Gastroesophageal sphincter (tissue), 4 donors: ENCODE measurements at regions not wholly inside any gene's neighbourhood (a gene's known extent, or its start where the extent isn't known, plus 50 kb on each side); places are given as distances from the start of the nearest gene placed in this dataset.

Source experiments
- ATAC-seq: fragments of 150-250 bp; one replicate; pipeline ENCODE4 v1.9.1; 2016; ENCODE audit warnings: mild to moderate bottlenecking, moderate library complexity
- H3K27ac ChIP-seq, 4 donors: fragments of 200-600 bp; sonication (generic) in 3 of 4; 1 replicate in 3 of 4; 2 replicates in 1 of 4; pipeline ENCODE4 v1.5.1; 2016 to 2019
- H3K27me3 ChIP-seq: fragments of 200-600 bp; sonication (generic); one replicate; pipeline ENCODE4 v1.5.1; 2019
- H3K36me3 ChIP-seq, 2 donors: fragments of 200-600 bp; sonication (generic); one replicate each; pipeline ENCODE4 v1.5.1; 2019; ENCODE audit warnings: control low read depth in 1 of 2
- H3K4me1 ChIP-seq, 3 donors: fragments of 200-600 bp; sonication (generic); 1 replicate in 2 of 3; 2 replicates in 1 of 3; pipeline ENCODE4 v1.5.1; 2016 to 2019; ENCODE audit warnings: control low read depth in 2 of 3
- H3K4me3 ChIP-seq, 2 donors: fragments of 200-600 bp; sonication (generic); one replicate each; pipeline ENCODE4 v1.5.1; 2019; ENCODE audit warnings: mild to moderate bottlenecking in 1 of 2, moderate library complexity in 1 of 2
- H3K9me3 ChIP-seq, 3 donors: fragments of 200-600 bp; sonication (generic); one replicate each; pipeline ENCODE4 v1.5.1; 2017 to 2019; ENCODE audit warnings: control low read depth in 2 of 3
- EP300 ChIP-seq: sonication (generic); formaldehyde crosslinking; IDR thresholded peaks from one replicate; pipeline ENCODE4 v1.6.1; 2017; ENCODE audit warnings: antibody characterized with exemption, mild to moderate bottlenecking
- POLR2A ChIP-seq, 2 donors: fragments of 450-650 bp; IDR thresholded peaks; one replicate each; pipeline ENCODE4 v1.6.1; 2017; ENCODE audit warnings: antibody characterized with exemption in 2 of 2, mild to moderate bottlenecking in 2 of 2, moderate library complexity in 1 of 2
- POLR2AphosphoS5 ChIP-seq: sonication (generic); formaldehyde crosslinking; IDR thresholded peaks from one replicate; pipeline ENCODE4 v1.6.1; 2017; ENCODE audit warnings: antibody characterized with exemption
- WGBS, 2 donors: methylation state at CpG; one replicate each; pipeline ENCODE4 v1.1.5; 2018; ENCODE audit warnings: low coverage in 1 of 2; 5-methylcytosine and 5-hydroxymethylcytosine counted together
- TF ChIP-seq, protein P1 (sequence below), 4 experiments: fragments of 200-600 bp in 2 of 4; fragments of 450-650 bp in 2 of 4; sonication (generic) in 1 of 4; IDR thresholded peaks; one replicate each; pipeline ENCODE4 v1.5.1; 2017 to 2019; ENCODE audit warnings: antibody characterized with exemption in 4 of 4, mild to moderate bottlenecking in 2 of 4, moderate library complexity in 2 of 4

DNA sequence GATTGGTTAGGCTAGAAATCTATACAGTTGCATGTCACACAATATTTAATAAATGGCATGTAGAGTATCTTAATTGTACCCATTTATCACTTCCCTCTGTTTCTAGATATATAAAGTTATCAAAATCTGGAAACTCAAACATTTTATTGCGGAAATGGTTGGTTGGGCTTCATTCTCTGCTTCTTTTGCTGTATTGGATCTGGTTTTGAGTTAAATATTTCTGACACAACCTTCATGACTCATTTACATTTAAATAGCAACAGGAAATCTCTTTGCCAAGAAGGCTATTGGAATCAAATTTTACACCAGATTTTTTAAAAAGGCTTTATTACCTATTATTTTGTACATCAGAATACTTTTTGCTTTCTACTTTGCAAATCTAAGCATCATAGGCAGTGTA is 153.8 kb downstream of the EBLN2 start:
- Histone ChIP-seq H3K4me3 (no peak overlapping the region), H3K9me3 (no peaks in the 10 kb centered on the region), H3K36me3 (no peaks in the 10 kb centered on the region), H3K27me3 (no peaks in the 10 kb centered on the region), H3K4me1 (no peaks in the 10 kb centered on the region), H3K27ac (no peak overlapping the region)
- no peak for TF ChIP-seq POLR2AphosphoS5
- no peak for TF ChIP-seq POLR2A (IDR thresholded peaks at IDR 0.05)
- TF ChIP-seq EP300: no peak
- TF ChIP-seq, protein P1, sequence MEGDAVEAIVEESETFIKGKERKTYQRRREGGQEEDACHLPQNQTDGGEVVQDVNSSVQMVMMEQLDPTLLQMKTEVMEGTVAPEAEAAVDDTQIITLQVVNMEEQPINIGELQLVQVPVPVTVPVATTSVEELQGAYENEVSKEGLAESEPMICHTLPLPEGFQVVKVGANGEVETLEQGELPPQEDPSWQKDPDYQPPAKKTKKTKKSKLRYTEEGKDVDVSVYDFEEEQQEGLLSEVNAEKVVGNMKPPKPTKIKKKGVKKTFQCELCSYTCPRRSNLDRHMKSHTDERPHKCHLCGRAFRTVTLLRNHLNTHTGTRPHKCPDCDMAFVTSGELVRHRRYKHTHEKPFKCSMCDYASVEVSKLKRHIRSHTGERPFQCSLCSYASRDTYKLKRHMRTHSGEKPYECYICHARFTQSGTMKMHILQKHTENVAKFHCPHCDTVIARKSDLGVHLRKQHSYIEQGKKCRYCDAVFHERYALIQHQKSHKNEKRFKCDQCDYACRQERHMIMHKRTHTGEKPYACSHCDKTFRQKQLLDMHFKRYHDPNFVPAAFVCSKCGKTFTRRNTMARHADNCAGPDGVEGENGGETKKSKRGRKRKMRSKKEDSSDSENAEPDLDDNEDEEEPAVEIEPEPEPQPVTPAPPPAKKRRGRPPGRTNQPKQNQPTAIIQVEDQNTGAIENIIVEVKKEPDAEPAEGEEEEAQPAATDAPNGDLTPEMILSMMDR (IDR thresholded peaks at IDR 0.05): no peak
- ATAC-seq: no peak
- 50 to 70% methylated on average over 1 of the region's 1 CpG for WGBS, 2 donors

DNA sequence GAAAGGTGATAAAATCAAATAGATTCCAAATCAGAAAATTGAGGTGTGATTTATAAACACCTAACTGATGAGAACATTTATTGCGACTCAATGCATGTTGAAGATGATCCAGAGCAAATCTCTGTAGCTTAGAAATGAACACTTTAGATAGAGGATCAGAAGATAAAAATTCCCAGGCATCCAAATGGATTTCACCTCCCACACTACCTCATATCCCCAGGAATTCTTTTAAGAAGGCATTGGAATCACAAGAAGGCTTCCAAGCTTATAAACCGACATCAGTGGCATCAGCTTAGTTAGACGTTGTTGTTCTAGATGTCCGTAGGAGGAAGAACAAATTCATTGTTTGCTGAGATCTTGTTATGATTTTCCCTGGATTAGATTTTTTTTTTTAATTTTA is 154.4 kb downstream of the EBLN2 start:
- TF ChIP-seq POLR2AphosphoS5 (no peak), POLR2A (IDR thresholded peaks at IDR 0.05) (no peak), EP300 (no peak)
- TF ChIP-seq, protein P1 (IDR thresholded peaks at IDR 0.05): no peak
- H3K27me3 ChIP-seq: no peaks in the 10 kb centered on the region
- H3K4me1 ChIP-seq: no peaks in the 10 kb centered on the region
- 55 to 73% methylated on average over 4 of the region's 4 CpGs for whole genome bisulfite sequencing, 2 donors
- H3K4me3 ChIP-seq: no peak overlapping the region
- no peak for ATAC-seq
- no peaks in the 10 kb centered on the region for H3K9me3 ChIP-seq
- H3K27ac ChIP-seq: no peak overlapping the region
- no peaks in the 10 kb centered on the region for H3K36me3 ChIP-seq

DNA sequence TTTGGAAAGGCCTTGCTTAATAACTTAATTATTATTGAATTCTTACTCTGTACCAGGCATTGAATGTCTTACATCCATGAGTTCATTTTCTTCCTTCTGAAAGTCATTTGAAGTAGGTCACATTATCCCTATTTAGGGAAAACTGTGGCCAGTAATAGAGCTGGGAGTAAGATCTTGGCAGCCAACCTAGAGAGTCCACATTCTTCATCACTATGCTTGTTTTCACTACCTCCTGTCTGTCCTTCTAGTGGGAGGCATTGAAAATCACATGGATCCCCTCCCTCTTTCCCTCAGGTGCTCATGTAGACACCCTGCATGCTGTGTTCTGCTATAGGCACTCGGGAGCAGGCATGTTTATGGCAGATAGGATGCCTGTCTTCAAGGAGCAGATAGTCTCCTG is 154.9 kb downstream of the EBLN2 start:
- H3K27me3 ChIP-seq: no peaks in the 10 kb centered on the region
- no peak overlapping the region for H3K4me3 ChIP-seq
- whole genome bisulfite sequencing, 2 donors: 83 to 100% methylated on average over 1 of the region's 1 CpG
- no peak for ATAC-seq
- H3K9me3 ChIP-seq: no peaks in the 10 kb centered on the region
- TF ChIP-seq POLR2AphosphoS5 (no peak), POLR2A (IDR thresholded peaks at IDR 0.05) (no peak), EP300 (no peak)
- TF ChIP-seq, protein P1 (IDR thresholded peaks at IDR 0.05): no peak
- H3K27ac ChIP-seq: no peak overlapping the region
- H3K4me1 ChIP-seq: no peaks in the 10 kb centered on the region
- no peaks in the 10 kb centered on the region for H3K36me3 ChIP-seq

DNA sequence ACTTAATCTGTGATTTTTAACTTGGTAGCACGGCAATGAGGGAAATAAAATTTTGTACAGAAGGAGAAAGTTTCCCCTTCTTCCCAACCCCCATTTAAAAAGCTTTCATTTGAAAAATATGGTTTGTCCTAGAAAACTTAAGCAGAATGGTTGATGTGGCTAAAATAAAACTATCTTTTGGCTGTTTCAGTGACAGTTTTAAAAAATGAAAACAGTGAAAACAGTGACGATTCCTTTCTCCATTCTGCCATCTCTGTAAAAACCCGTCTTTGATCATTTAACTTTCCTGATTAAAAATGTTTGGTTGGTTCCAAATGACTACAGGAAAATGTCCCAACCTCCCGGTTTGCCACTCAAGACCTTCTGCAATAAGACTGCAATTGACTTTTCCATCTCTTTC is 160.7 kb downstream of the EBLN2 start:
- H3K9me3 ChIP-seq: no peaks in the 10 kb centered on the region
- ATAC-seq: no peak
- no peak overlapping the region for H3K27ac ChIP-seq
- H3K36me3 ChIP-seq: no peaks in the 10 kb centered on the region
- 63 to 77% methylated on average over 4 of the region's 4 CpGs for WGBS, 2 donors
- no peak for TF ChIP-seq POLR2AphosphoS5
- TF ChIP-seq, protein P1 (IDR thresholded peaks at IDR 0.05): no peak
- TF ChIP-seq POLR2A (IDR thresholded peaks at IDR 0.05): no peak
- TF ChIP-seq EP300: no peak
- no peak overlapping the region for H3K4me3 ChIP-seq
- peaks cover 0 to 8% (median 0%) of the 10 kb centered on the region in 3 donors for H3K4me1 ChIP-seq
- no peaks in the 10 kb centered on the region for H3K27me3 ChIP-seq

DNA sequence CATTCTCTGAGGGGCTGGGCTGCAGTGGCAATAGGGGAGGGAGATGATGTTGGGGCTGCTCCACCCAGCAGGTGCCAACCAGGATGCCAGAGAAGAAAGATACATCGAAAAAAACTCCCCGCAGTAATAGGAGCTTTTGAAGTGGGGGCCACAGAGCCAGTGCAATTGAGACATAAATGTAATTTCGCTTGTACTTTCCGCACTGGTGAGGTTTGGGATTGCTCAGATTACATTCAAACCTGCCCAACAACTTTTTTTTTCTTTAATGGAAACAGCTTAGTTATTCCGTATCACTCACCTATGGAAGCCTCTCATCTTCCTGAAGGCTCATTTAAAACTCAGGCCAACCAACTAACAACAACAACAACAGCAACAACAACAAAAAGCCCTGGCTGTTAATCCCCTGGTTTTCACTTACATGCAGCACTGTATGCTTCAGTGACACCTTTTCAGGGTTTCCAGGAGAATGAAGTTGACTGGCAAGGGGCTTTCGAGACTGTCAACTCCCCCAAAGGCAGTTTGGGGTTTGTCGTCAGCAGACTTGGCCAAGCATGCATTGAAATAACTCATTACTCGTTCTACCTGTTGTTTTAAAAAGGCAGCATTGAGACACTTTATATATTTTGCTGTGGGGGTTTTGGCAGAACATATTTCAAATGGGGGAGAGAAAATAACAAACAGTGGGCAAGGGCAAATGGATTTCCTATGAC is 163.8 kb downstream of the EBLN2 start:
- H3K9me3 ChIP-seq: no peaks in the 10 kb centered on the region
- H3K27ac ChIP-seq: no peak overlapping the region
- WGBS, 2 donors: 92 to 94% methylated on average over 2 to 8 of the region's 8 CpGs
- no peak overlapping the region for H3K4me3 ChIP-seq
- ATAC-seq: no peak
- peaks cover 4% of the 10 kb centered on the region for H3K27me3 ChIP-seq
- no peak for TF ChIP-seq POLR2A (IDR thresholded peaks at IDR 0.05)
- no peak for TF ChIP-seq POLR2AphosphoS5
- TF ChIP-seq EP300: no peak
- H3K36me3 ChIP-seq: no peaks in the 10 kb centered on the region
- peaks cover 0 to 8% (median 0%) of the 10 kb centered on the region in 3 donors for H3K4me1 ChIP-seq
